NOMO-1 treated with DMSO at 0.1 percent for 48 hours (cell line): ENCODE measurements at regions not wholly inside any gene's neighbourhood (a gene's known extent, or its start where the extent isn't known, plus 50 kb on each side); places are given as distances from the start of the nearest gene placed in this dataset.

ENCODE experiments used
- DNase-seq: peaks from one replicate; lab custom pipeline; 2025; ENCODE audit not compliant: unreplicated experiment; lab: John Stamatoyannopoulos, UW

DNA sequence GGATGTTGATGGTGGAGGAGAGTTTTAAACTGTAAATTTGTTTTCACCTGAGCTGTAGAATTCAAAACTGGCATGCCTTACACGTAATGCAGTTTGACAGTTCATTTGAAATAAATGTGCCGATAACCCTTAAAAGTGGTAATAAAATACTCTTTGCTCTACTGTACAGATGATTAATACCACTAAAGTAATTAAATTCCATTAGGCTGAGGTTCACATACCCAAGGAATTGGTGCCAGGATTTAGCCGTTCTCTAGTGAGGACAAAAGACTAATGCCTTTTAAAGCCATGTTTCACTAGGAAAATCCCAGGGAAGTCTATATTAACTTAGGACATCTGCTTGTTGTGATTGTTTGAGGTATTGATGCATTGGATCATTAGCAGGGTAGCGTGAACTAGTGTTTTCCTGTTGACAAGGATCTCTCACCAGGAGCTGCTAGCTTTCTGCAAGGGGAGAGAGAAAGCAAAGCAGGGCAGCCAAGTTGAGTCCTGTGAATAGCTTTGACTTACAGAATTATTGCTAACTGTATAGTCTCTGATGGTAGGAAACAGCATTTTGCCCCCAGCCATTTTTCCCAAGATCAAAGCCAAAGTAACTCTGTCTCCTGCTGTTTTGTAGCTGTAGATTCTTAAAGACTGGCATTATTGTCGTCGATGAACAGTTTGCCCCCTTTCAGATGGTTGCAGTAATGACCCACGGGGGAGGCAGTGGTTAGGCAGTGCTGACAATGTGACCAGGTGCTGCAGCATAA, 280.9 kb upstream of the FANCL start:
- DNase-seq, result no peak

GRCh38 chr2:58520903-58521302, 279.8 kb upstream of the FANCL start:
- no peak for DNase-seq

DNA sequence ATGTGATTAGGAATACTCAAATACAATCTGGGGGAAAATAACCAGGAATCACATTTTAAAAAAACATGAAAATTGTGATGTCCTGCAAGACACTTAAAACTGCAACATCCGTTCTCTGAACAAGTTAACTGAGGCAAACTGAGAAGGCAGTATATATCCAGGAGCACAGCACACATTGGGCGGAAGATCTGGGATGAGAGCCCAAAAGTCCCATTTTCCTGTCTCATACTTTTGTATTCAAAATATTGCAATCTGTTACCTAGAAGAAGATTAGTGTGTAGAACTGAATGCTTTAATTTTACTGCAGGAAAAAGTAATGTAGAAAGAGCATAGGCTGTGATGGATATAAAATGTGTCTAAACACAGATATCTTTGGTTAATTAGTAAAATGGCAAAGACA, 276.8 kb upstream of the FANCL start:
- DNase-seq, result no peak

- no peak for DNase-seq
Observed at GRCh38 chr2:58516695-58517094, 275.6 kb upstream of the FANCL start.

DNA sequence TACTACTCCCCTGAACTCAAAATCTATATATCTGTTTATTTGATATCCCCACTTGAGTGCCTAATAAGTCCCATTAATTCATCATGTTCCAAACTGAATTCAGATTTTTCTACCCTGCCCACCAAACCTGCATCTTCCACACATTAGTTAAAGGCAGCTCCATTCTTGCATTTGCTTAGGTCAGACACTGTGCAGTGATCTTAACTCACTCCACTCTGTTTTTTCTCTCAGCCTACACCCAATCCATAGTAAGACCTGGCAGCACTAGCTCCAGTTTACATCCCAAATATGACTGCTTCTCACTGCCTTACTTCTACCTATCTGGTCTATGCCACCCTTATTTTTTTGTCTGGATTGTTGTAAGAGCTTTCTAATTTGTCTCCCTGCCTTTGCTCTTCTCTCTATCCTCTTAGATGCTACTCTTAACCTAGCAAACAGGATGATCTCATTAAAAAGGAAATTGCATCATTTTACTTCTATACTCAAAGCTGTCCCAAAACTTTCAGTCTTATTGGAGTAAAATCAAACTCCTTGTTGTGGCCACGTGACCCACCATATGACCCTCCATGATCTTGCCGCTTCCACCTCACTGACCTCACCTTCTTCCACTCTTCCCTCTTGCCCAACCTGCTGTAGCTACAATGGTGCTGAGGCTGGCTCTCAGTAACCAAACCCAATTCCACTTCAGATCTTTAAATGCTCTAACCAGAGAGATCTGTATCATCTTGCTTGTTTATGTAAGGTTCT, 274.9 kb upstream of the FANCL start:
- no peak for DNase-seq

DNA sequence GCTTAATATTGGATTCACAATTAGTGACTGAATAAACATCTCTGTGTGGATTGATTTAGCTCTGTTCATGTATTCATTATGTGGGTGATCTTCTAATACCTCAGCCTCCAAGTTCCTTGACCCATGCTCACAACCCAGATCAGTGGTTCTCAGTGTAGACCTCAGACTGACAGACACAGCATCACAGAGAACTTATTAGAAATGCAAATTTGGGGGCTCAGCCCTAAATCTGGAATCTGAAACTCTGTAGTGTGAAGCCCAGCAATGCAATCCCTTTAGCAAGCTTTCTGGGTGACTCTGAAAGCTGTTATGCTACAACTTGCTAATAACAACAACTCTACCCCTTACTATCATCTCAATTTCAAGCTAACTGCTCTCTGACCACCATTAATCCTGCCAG, 273.1 kb upstream of the FANCL start:
- DNase-seq, result no peak

- DNase-seq, result no peak
Observed at GRCh38 chr2:58512878-58513277, 271.8 kb upstream of the FANCL start.

- no peak for DNase-seq
Observed at GRCh38 chr2:58508006-58508405, 266.9 kb upstream of the FANCL start.

DNA sequence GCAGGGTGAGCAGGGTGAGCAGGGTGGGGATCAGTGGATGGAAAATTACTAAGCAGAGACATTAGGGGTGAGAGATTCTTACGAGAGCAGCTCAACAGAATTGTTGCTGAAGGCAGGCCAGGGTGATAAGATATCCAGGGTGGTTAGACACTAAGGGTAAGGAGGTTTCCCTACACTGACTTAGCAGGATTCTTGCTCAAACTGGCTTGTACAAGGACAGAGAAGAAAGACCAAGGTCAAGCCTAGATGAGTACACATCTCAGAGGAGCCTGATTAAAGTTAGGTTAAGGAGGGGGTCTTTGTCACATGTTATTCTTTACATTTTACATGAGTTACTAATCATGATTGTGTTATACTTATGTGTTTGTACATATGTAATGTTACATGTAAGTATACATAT, 262.8 kb upstream of the FANCL start:
- no peak for DNase-seq

GRCh38 chr2:58502931-58503330, 261.8 kb upstream of the FANCL start:
- no peak for DNase-seq

GRCh38 chr2:58501371-58502160, 260.4 kb upstream of the FANCL start:
- DNase-seq, result no peak

DNA sequence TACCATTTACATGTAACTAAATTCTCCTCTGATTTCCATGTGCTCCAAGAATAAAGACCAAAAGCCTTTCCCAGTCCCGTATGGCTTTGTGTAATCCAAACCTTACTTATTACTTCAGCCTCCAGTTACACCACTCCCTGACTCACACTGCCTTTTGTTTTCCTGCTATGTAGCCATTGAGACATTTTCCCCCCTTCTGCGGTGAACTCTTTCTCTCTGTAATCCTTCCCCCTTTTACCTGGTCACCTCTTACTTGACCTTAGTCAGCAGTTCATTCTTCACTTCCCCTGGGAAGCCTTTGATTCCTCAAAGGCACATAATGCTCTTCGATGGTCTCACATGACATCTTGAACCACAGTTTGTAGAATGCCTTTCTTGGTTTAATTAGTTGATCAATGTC, 256.0 kb upstream of the FANCL start:
- no peak for DNase-seq

DNA sequence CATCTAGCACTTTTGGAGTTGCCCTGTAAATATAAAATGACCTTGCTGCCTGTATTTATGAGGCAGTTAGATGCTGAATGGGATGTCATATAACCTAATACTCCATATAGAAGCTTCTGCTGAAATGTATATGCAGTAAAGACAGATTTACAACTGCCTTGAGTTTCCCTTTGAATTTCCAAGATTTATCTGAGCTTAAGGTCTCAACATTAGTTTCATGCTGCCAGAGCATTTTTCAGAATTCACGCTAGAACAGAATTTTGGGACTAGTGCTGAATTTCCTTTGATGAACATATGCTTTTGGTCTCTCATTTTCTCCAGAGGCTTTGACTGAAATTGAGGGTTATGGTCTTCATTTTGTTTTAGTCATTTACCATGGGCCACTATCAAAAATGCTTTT, 254.7 kb upstream of the FANCL start:
- no peak for DNase-seq

- DNase-seq, result no peak
Observed at GRCh38 chr2:58494071-58494501, 253.0 kb upstream of the FANCL start.

DNA sequence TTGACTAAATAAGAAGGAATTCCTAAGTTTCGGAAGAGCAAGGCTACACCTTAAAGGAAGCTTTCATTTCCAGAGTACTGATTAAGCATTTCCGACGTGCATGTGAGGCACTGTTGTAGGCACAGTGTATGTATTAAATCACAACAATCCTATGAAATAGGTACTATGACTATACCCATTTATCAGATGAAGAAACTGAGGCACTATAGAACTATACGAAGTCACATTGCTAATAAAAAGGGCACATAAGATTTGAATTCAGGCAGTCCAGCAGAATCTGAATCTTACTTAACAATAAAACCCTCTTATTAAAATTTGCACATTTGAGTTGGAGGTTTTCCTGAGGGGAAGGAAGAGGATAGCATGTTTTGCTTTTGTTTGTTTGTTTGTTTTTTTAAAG, 243.5 kb upstream of the FANCL start:
- no peak for DNase-seq

DNA sequence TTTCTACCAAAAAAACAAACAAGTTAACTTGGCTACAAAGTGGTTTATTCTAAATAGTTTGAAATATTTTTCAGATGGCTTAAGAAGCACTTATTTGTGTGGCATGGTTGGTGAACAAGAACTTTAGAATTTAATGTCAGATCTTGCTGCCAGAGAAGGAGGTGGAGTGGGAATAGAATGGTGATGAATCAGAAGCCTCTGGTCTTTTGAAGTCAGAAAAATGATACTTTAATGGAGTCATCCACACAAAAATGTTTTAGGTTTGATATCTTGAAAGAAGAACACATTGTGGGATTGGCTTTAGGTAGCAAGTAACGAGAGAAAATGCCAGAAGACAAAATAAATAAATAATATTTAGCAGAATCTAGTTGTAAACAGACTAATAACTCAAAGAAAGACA, 243.1 kb upstream of the FANCL start:
- DNase-seq, result no peak

DNA sequence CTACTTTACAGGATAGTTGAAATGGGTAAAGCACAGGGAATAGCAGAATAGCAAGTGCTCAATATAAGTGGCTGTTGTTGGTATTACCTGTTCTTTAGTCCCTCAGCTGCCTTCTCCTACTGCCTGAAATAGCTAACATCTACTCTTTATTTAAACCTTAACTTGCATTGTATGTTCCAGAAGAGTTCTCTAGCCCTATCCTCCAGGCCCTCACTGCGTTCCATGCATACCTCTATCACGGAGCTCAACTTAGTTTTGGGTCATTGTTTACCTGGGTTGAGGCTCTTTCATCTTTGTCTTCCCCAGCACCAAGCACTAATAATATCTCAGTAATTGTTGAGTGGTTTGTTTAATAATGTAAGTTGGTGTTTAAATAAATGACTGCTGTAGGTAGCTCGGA, 242.2 kb upstream of the FANCL start:
- no peak for DNase-seq

DNA sequence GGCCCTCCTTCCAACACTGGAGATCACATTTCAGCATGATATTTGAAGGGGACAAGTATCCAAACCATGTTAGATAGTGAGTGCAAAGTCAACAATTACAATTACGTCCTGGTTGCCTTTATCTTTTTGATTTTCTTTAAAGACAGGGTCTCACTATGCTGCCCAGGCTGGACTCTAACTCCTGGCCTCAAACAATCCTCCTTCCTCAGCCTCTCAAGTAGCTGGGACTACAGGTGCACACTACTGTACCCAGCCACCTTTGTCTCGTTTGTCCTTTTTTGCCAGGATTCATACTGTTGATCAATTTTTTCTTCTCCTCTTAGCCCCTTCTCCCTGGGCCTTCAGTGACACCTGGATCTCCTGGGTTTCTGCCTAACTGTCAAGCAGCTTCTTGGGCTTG, 240.5 kb upstream of the FANCL start:
- DNase-seq, result no peak

GRCh38 chr2:58480141-58480540, 239.0 kb upstream of the FANCL start:
- no peak for DNase-seq

- DNase-seq, result no peak
Observed at GRCh38 chr2:58479535-58480140, 238.5 kb upstream of the FANCL start.

DNA sequence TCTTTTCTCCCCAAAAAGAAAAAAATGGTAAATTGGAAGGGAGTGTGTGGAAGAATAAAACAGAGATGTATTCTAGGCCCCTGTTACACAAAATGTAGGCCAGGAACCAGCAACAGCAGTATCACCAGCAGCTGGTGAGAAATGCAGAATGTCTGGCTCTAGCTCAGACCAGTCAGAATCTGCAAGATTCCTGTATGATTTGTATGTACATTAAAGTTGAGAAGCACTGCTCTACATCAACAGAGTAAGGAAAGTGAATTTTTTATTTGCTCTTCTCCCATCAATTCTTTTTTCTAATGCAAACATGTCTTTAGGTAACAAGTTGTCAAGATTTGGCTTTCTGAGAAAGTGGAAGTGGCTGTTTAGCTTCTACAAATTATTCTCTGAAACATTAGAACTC, 235.4 kb upstream of the FANCL start:
- no peak for DNase-seq
